HG03378 (cell line): ENCODE measurements at regions not wholly inside any gene's neighbourhood (a gene's known extent, or its start where the extent isn't known, plus 50 kb on each side); places are given as distances from the start of the nearest gene placed in this dataset.

Experiments used
- ATAC-seq: cut with Tn5 transposase; IDR thresholded peaks from one replicate; pipeline ENCODE4 v1.9.1; 2021; ENCODE audit warnings: mild to moderate bottlenecking, moderate library complexity; ENCODE audit not compliant: unreplicated experiment

- ATAC-seq = no peak
Measured at GRCh38 chr4:107253579-107254068, 217.5 kb upstream of the DKK2 start.

DNA sequence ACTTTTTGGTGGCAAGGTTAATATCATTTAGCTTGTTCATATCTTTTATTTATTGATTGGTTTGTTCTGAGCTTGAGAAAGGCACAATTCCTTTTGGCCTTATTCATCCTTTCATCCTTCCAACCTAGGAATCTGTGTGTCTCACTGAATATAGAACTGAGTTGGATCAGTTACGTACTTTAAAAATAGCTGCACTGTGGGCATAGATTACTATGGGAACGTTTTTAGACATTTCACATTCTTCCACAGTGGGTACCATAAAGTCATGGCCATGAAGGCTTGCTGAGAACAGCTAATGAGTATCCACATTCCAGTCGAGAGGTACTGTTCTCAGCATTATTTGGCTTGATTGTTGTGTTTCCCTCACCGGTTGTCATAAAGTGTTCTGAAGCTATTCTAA lies 217.0 kb upstream of the DKK2 start:
- no peak for ATAC-seq

DNA sequence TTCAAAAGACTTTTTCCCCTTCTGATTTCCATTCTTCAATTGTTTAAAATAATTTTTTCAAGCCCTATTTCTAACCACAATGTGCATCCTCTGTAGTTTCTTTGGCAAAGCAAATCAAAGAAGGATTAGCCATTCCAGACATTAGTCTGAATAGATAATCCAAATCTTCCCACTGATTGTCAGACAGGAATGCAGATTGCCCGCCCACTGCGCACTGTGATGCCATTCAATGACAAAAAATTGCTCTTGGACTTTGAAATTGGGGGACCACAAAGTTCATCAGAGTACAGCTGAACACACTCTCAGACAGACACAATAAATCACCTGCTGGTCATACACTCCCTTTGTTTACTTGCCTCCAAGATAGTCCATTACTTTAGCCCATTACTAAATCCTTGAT lies 216.5 kb upstream of the DKK2 start:
- no peak for ATAC-seq

GRCh38 chr4:107248571-107248970 lies 212.5 kb upstream of the DKK2 start:
- ATAC-seq = no peak

DNA sequence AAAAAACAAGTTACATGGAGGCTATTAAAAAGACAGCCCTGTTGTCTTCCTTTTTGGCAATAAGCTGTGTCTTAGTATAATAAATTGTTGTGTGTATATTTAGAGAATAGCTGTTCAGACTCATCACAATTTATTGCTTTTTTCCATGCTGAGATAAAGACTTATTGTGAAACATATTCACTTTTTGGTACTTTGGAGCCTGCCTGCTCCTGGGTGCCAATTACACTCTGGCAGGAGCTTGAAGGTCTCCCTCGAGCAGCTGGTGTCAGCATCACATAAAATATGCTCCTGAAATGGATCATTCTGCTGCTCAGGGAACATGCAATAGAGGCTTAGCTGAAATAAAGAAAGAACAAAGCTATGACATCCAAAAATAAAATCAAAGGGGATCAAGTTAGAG lies 211.6 kb upstream of the DKK2 start:
- ATAC-seq = no peak

DNA sequence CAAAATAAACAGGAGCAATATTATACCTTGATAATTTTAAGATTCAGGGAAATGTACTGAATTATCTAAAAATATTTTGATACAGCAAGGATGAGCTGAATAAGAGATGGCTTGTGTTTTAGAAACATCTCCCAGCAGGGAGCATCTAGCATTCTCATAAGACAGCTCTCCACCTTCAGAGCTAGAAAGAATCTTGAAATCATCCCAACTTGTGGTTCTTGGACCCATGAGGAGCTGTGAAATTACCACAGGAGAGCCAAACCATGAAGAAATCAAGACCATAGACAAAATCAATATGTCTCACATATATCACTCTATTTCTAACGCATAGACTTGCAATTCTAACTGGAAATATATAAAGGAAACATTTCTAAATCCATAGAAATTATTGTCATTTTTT lies 210.6 kb upstream of the DKK2 start:
- ATAC-seq = no peak

- no peak for ATAC-seq
Measured at GRCh38 chr4:107243141-107243781, 207.1 kb upstream of the DKK2 start.

GRCh38 chr4:107220976-107221375 lies 184.9 kb upstream of the DKK2 start:
- ATAC-seq = no peak

DNA sequence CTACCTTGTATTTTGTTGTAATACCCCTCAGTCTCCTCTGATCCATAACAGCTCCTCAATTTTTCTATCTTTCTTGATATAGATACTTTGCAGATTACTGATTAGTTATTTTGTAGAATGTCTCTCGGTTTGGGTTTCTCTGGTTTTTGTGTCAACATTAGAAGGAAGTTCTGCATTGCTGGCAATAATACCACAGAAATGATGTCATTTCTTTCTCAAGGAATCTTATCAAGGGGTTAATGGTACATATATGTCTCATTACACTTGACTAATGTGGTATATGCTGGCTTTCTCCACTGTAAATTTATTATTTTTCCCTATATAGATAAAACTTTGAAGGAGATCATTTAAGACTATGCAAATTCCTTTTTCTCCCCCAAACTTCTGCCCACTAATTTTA lies 183.6 kb upstream of the DKK2 start:
- ATAC-seq = no peak

DNA sequence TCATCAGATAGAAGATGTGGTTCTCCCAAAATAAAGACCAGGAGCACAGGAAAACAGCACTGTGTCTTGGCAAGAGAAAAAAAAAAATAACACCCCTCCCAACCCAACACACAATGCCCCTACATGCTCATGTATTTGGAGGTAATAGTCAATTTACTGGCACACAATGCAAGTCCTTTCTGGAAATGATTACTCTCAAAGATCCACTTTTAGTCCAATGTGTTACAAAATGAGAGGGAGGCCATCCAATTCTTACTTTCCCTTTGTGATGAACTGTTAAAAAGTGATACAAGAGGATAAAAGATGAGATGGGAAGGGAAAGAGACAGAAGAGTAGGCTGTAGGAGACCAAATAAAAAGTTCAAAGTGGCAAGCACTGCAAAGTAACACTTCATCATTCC lies 180.3 kb upstream of the DKK2 start:
- no peak for ATAC-seq

- ATAC-seq = no peak
Measured at GRCh38 chr4:107215222-107215621, 179.1 kb upstream of the DKK2 start.

- ATAC-seq = no peak
Measured at GRCh38 chr4:107213880-107214279, 177.8 kb upstream of the DKK2 start.

- no peak for ATAC-seq
Measured at GRCh38 chr4:107213410-107213809, 177.3 kb upstream of the DKK2 start.

DNA sequence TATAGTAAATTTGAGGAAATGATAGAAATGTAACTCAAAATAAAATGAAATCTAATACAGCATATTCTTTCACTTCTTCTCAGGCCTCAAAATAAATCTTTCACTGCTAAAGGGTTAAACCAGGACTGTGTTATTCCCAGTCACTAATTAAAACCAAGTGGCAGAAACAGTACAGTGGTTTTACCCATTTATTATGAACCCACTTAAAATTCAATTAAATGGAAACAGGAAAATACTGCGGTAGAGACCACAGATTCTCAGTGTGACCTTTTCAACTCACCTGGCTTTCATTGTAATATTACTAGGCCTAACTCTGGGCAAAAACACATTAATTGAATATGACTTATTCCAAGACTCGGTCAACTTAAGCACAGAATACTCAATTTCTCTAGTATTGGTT lies 176.5 kb upstream of the DKK2 start:
- ATAC-seq = no peak

GRCh38 chr4:107210450-107211239 lies 174.5 kb upstream of the DKK2 start:
- no peak for ATAC-seq

- ATAC-seq = no peak
Measured at GRCh38 chr4:107203733-107204132, 167.6 kb upstream of the DKK2 start.

DNA sequence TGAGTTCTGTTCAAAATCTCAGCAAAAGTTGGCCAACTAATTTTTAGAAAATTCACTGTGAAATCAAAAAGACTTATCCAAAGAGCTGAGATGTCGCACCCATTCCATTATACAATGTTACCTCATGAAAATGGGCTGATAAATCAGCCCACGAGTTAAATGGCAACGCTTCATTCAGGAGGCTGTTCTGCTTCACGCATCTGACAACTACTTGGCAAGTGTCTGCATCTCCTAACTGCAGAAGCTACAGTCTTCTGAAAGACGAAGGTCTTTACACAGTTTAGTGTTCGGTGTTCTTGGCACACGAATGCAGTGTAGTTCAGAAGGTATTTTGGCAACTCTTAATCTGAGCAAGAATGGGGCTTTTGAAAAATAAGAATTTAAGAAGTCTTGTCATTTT lies 166.6 kb upstream of the DKK2 start:
- no peak for ATAC-seq

- no peak for ATAC-seq
Measured at GRCh38 chr4:107197121-107197520, 161.0 kb upstream of the DKK2 start.

- ATAC-seq = no peak
Measured at GRCh38 chr4:107196312-107196711, 160.2 kb upstream of the DKK2 start.

- ATAC-seq = no peak
Measured at GRCh38 chr4:107194005-107194404, 157.9 kb upstream of the DKK2 start.

DNA sequence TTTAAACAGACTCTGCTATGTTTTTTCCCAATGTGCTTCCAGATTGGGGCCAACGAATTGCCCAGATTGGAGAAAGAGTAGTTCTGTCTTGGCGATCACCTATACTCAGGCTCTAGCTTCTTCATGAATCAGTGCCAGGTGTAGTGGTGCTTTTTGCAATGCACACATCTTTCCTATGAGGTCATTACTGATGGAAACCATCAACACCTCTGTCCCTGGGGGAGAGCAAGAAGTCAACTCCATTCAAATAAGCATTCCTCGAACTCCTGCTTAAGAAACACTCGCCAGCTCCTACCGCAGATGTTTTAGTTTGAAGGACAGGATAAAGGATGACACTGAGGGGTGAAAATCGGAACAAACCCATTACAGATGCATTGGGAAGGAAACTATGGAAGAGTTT lies 156.5 kb upstream of the DKK2 start:
- ATAC-seq = no peak

- no peak for ATAC-seq
Measured at GRCh38 chr4:107187091-107187490, 151.0 kb upstream of the DKK2 start.
